GM12878 (cell line): ENCODE measurements at regions not wholly inside any gene's neighbourhood (a gene's known extent, or its start where the extent isn't known, plus 50 kb on each side); places are given as distances from the start of the nearest gene placed in this dataset.

Experiments
- ATAC-seq: fragments of 200-7000 bp; cut with Tn5 transposase; 3 replicates; pipeline ENCODE4 v1.9.1; 2020; ENCODE audit warnings: mild to moderate bottlenecking, moderate library complexity
- BruUV-seq: library from RNA; stranded (reverse); fragments of 400-500 nt; replicated peaks from 2 replicates; lab custom pipeline; 2021; lab: Mats Ljungman, UMichigan
- CTCF ChIA-PET: fragments of 300-600 bp; sonication (Branson Sonifier 250); formaldehyde crosslinking; extraction: SDS; loops from one replicate; lab custom pipeline; 2021; ENCODE audit warnings: inconsistent platforms; lab: Yijun Ruan, JAX
- POLR2A ChIA-PET: fragments of 350-600 bp; formaldehyde crosslinking; extraction: SDS; loops from one replicate; lab custom pipeline; 2021; ENCODE audit warnings: inconsistent platforms; lab: Charles Lee
- RAD21 ChIA-PET: fragments of 300-600 bp; sonication (Branson Sonifier 250); formaldehyde crosslinking; loops from one replicate; lab custom pipeline; 2023; ENCODE audit warnings: antibody characterized with exemption; ENCODE audit not compliant: unreplicated experiment; lab: Charles Lee
- SMC1A ChIA-PET: fragments of 300-600 bp; sonication (Branson Sonifier 250); formaldehyde crosslinking; loops from one replicate; lab custom pipeline; 2023; ENCODE audit not compliant: unreplicated experiment, uncharacterized antibody; lab: Charles Lee
- DNase-seq: peaks from one replicate; pipeline ENCODE4 v3.0.0-alpha.2; 2011; ENCODE audit warnings: low read depth, low spot score
- FAIRE-seq: peaks from 3 replicates; lab custom pipeline; 2011; peaks lifted over from hg19 to GRCh38; lab: Jason Lieb, UNC
- H2AFZ ChIP-seq: 2 replicates; pipeline ENCODE4 v1.6.0; 2011; ENCODE audit warnings: low read depth, low read length, control low read depth; ENCODE audit not compliant: control insufficient read depth
- H3K27ac ChIP-seq: 2 replicates; pipeline ENCODE4 v1.5.1; 2011; ENCODE audit warnings: control low read depth; ENCODE audit not compliant: control insufficient read depth, insufficient read depth
- H3K27me3 ChIP-seq, 2 experiments: replicated peaks in 1 of 2; 2 replicates each; pipeline versions ENCODE4 v1.6.0 to v1.6.1; 2011; ENCODE audit warnings: low read length in 1 of 2; ENCODE audit not compliant: control insufficient read depth in 2 of 2, insufficient read depth in 2 of 2
- H3K36me3 ChIP-seq, 2 experiments: 2 replicates each; pipeline ENCODE4 v1.5.1; 2011; ENCODE audit warnings: low read length in 1 of 2; ENCODE audit not compliant: control insufficient read depth in 2 of 2, insufficient read depth in 2 of 2
- H3K4me1 ChIP-seq: 2 replicates; pipeline ENCODE4 v1.6.1; 2011; ENCODE audit warnings: mild to moderate bottlenecking, low read length, moderate library complexity, mixed read lengths; ENCODE audit not compliant: control insufficient read depth, insufficient read depth
- H3K4me2 ChIP-seq: 2 replicates; pipeline ENCODE4 v1.6.0; 2011; ENCODE audit warnings: control low read depth; ENCODE audit not compliant: control insufficient read depth, insufficient read depth
- H3K4me3 ChIP-seq: fragments of 200-600 bp; sonication (generic); 2 replicates; pipeline ENCODE4 v1.5.1; 2016
- H3K79me2 ChIP-seq: 2 replicates; pipeline ENCODE4 v1.6.0; 2011; ENCODE audit warnings: low read length; ENCODE audit not compliant: control insufficient read depth, insufficient read depth
- H3K9ac ChIP-seq: 2 replicates; pipeline ENCODE4 v1.8.0; 2011; ENCODE audit warnings: low read length, control low read depth, mixed read lengths; ENCODE audit not compliant: control insufficient read depth, insufficient read depth
- H3K9me3 ChIP-seq: replicated peaks from 3 replicates; pipeline ENCODE4 v1.5.1; 2011; ENCODE audit warnings: mild to moderate bottlenecking, low read length; ENCODE audit not compliant: control insufficient read depth, insufficient read depth
- H4K20me1 ChIP-seq: 2 replicates; pipeline ENCODE4 v1.6.0; 2011; ENCODE audit not compliant: control insufficient read depth, insufficient read depth
- ASH2L ChIP-seq: fragments of 300-600, 200-600 bp; sonication (generic); IDR thresholded peaks from 2 replicates; pipeline ENCODE4 v1.6.1; 2017; ENCODE audit warnings: low read depth, mild to moderate bottlenecking, borderline replicate concordance
- CREB1 ChIP-seq: IDR thresholded peaks from 2 replicates; pipeline ENCODE4 v1.6.1; 2012; ENCODE audit warnings: low read depth, mild to moderate bottlenecking, inconsistent platforms
- DPF2 ChIP-seq: fragments of 450-650 bp; IDR thresholded peaks from 2 replicates; pipeline ENCODE4 v1.6.1; 2017; ENCODE audit warnings: mild to moderate bottlenecking
- EZH2 ChIP-seq: IDR thresholded peaks from 2 replicates; pipeline ENCODE4 v1.6.1; 2012; ENCODE audit warnings: low read depth, mild to moderate bottlenecking, control low read depth, inconsistent platforms, low read length, borderline replicate concordance; ENCODE audit not compliant: control insufficient read depth
- FOXM1 ChIP-seq: IDR thresholded peaks from 2 replicates; pipeline ENCODE4 v1.6.1; 2012; ENCODE audit warnings: low read depth, mild to moderate bottlenecking, inconsistent platforms, low read length, moderate library complexity
- GATAD2B ChIP-seq: fragments of 450-650 bp; conservative IDR thresholded peaks from 2 replicates; pipeline ENCODE4 v1.6.1; 2017; ENCODE audit warnings: low read depth, mild to moderate bottlenecking, moderate library complexity
- HDAC2 ChIP-seq: fragments of 200-600 bp; sonication (generic); IDR thresholded peaks from 2 replicates; pipeline ENCODE4 v1.6.1; 2017
- LARP7 ChIP-seq: fragments of 450-650 bp; IDR thresholded peaks from 2 replicates; pipeline ENCODE4 v1.6.1; 2017; ENCODE audit warnings: mild to moderate bottlenecking
- NBN ChIP-seq: fragments of 450-650 bp; IDR thresholded peaks from 2 replicates; pipeline ENCODE4 v1.6.1; 2016
- NFXL1 ChIP-seq: fragments of 450-650 bp; IDR thresholded peaks from 2 replicates; pipeline ENCODE4 v1.6.1; 2017; ENCODE audit warnings: antibody characterized with exemption, mild to moderate bottlenecking, borderline replicate concordance
- NFYB ChIP-seq: IDR thresholded peaks from 2 replicates; pipeline ENCODE4 v1.6.1; 2011; ENCODE audit warnings: low read depth, mild to moderate bottlenecking, low read length, improper control_type of control experiment, moderate library complexity; ENCODE audit not compliant: insufficient read depth
- NR2C2 ChIP-seq: IDR thresholded peaks from 2 replicates; pipeline ENCODE4 v1.6.1; 2011; ENCODE audit warnings: borderline replicate concordance, low read depth; ENCODE audit not compliant: control insufficient read depth, insufficient read length
- YBX1 ChIP-seq: fragments of 450-650 bp; IDR thresholded peaks from 2 replicates; pipeline ENCODE4 v1.6.1; 2016; ENCODE audit warnings: antibody characterized with exemption
- ZNF24 ChIP-seq: fragments of 450-650 bp; IDR thresholded peaks from 2 replicates; pipeline ENCODE4 v1.6.1; 2017; ENCODE audit warnings: antibody characterized with exemption, mild to moderate bottlenecking
- WGBS: methylation state at CpG from one replicate; pipeline ENCODE4 v1.1.6; 2016; ENCODE audit warnings: low lambda C conversion rate; ENCODE audit not compliant: insufficient replicate concordance, insufficient coverage; ENCODE audit errors: missing lambda C conversion rate; 5-methylcytosine and 5-hydroxymethylcytosine counted together
- in situ Hi-C: fragments of 300-500 bp; cut with MboI; formaldehyde crosslinking; loops from 9 replicates; pipeline ENCODE4 v1.14.3; 2018; ENCODE audit warnings: mixed read lengths
- intact Hi-C: fragments of 100-400 bp; cut with micrococcal nuclease; formaldehyde crosslinking; loops from one replicate; pipeline ENCODE4 v1.14.2; 2022; ENCODE audit not compliant: unreplicated experiment

GRCh38 chr3:42024591-42025351 is 62.9 kb upstream of the ULK4 start:
- FAIRE-seq (peak; percentile 7), DNase-seq (no peak), ATAC-seq (peak; percentile 75)
- Histone ChIP-seq H3K4me2 (peak overlapping the region; percentile 82), H2AFZ (no peak overlapping the region), H3K36me3 (peaks cover 0 to 2% of the 10 kb centered on the region in 2 experiments; a peak in 1 of 4 replicates), H4K20me1 (0 out of 2 replicates have a peak, but pooled peaks cover 3% of the 10 kb centered on the region), H3K9me3 (no peaks in the 10 kb centered on the region), H3K4me3 (peak overlapping the region; percentile 30; the same call in 1 of the 2 replicates), H3K27me3 (no peaks in the 10 kb centered on the region), H3K79me2 (peaks cover 88% of the 10 kb centered on the region), H3K4me1 (peaks cover 22% of the 10 kb centered on the region), H3K27ac (peak overlapping the region; percentile 67), H3K9ac (peak overlapping the region; percentile 38)
- intact Hi-C loops (no loop called here), in situ Hi-C loops (no loop called here)
- ChIA-PET SMC1A (interaction anchor here (0.7 to 4.4 kb wide), 21 partner anchors 9 to 75 kb away, joined by 3 to 56 read pairs (median 5); partner anchors contain the start of genes TRAK1 and ULK4), RAD21 (interaction anchor here (0.7 to 3.7 kb wide), 12 partner anchors 8 to 170 kb away, joined by 3 to 25 read pairs (median 6); no protein-coding TSS in a partner anchor), POLR2A (interaction anchor here (1.2 to 3.5 kb wide), 7 partner anchors 8 to 42 kb away, joined by 3 to 50 read pairs (median 6); no protein-coding TSS in a partner anchor), CTCF (interaction anchor here (0.9 to 2.7 kb wide), 7 partner anchors 10 to 78 kb away, joined by 3 to 18 read pairs (median 3); no protein-coding TSS in a partner anchor)
- TF ChIP-seq ZNF24: peak; percentile 68
- no peak for TF ChIP-seq DPF2
- 41% methylated on average over 10 of the region's 10 CpGs for WGBS
- BruUV-seq: no TSS peak

- H3K36me3 ChIP-seq: peaks cover 0 to under 1% of the 10 kb centered on the region in 2 experiments; a peak in 1 of 4 replicates
- no peak for FAIRE-seq
- 85% methylated on average over 7 of the region's 8 CpGs for WGBS
- no TSS peak for BruUV-seq
- H3K4me1 ChIP-seq: peaks cover 28% of the 10 kb centered on the region
- CTCF ChIA-PET: interaction anchor here (1.1 to 2.6 kb wide), 2 partner anchors 11 to 22 kb away, joined by 3 to 9 read pairs; no protein-coding TSS in a partner anchor
- RAD21 ChIA-PET: interaction anchor here (1.2 kb wide), 1 partner anchor 45 kb away, joined by 5 read pairs; no protein-coding TSS in a partner anchor
- DNase-seq: no peak
- no peak overlapping the region for H3K27ac ChIP-seq
- in situ Hi-C loops (no loop called here), intact Hi-C loops (no loop called here)
- no peak for ATAC-seq
- POLR2A ChIA-PET: interaction anchor here (0.7 kb wide), 1 partner anchor 44 kb away, joined by 3 read pairs; no protein-coding TSS in a partner anchor
- no peak overlapping the region for H2AFZ ChIP-seq
- no peak overlapping the region for H3K9ac ChIP-seq
- 0 out of 2 replicates have a peak, but pooled peaks cover 3% of the 10 kb centered on the region for H4K20me1 ChIP-seq
- no peaks in the 10 kb centered on the region for H3K27me3 ChIP-seq
- peaks cover 90% of the 10 kb centered on the region for H3K79me2 ChIP-seq
- H3K9me3 ChIP-seq: no peaks in the 10 kb centered on the region
- no peak overlapping the region for H3K4me3 ChIP-seq
- no peak overlapping the region for H3K4me2 ChIP-seq
- SMC1A ChIA-PET: interaction anchor here (0.7 to 9.6 kb wide), 4 partner anchors 8 to 68 kb away, joined by 3 to 109 read pairs (median 30); partner anchors contain the start of gene TRAK1
- TF ChIP-seq GATAD2B (no peak), NFXL1 (no peak), NFYB (no peak), CREB1 (no peak), ASH2L (no peak), NR2C2 (no peak), HDAC2 (no peak), LARP7 (no peak), EZH2 (no peak), YBX1 (no peak), FOXM1 (no peak), NBN (no peak)
Measured at GRCh38 chr3:42023380-42023779, 61.5 kb upstream of the ULK4 start.
